GM10248 (cell line): ENCODE measurements at regions not wholly inside any gene's neighbourhood (a gene's known extent, or its start where the extent isn't known, plus 50 kb on each side); places are given as distances from the start of the nearest gene placed in this dataset.

ENCODE experiments used
- CTCF ChIA-PET: fragments of 300-600 bp; sonication (Branson Sonifier 250); formaldehyde crosslinking; extraction: SDS; loops from one replicate; lab custom pipeline; 2021; ENCODE audit warnings: antibody characterized with exemption; lab: Yijun Ruan, JAX
- POLR2A ChIA-PET: fragments of 350-650 bp; sonication (Branson Sonifier 250); formaldehyde crosslinking; extraction: SDS; loops from one replicate; lab custom pipeline; 2020; ENCODE audit warnings: antibody characterized with exemption; lab: Yijun Ruan, JAX
- DNase-seq: peaks from one replicate; pipeline ENCODE4 v3.0.0; 2012; ENCODE audit errors: extremely low spot score
- CTCF ChIP-seq: IDR thresholded peaks from 2 replicates; pipeline ENCODE4 v1.5.1; 2012; ENCODE audit warnings: mild to moderate bottlenecking, low read depth; ENCODE audit errors: extremely low read depth, missing control alignments, control extremely low read depth

DNA sequence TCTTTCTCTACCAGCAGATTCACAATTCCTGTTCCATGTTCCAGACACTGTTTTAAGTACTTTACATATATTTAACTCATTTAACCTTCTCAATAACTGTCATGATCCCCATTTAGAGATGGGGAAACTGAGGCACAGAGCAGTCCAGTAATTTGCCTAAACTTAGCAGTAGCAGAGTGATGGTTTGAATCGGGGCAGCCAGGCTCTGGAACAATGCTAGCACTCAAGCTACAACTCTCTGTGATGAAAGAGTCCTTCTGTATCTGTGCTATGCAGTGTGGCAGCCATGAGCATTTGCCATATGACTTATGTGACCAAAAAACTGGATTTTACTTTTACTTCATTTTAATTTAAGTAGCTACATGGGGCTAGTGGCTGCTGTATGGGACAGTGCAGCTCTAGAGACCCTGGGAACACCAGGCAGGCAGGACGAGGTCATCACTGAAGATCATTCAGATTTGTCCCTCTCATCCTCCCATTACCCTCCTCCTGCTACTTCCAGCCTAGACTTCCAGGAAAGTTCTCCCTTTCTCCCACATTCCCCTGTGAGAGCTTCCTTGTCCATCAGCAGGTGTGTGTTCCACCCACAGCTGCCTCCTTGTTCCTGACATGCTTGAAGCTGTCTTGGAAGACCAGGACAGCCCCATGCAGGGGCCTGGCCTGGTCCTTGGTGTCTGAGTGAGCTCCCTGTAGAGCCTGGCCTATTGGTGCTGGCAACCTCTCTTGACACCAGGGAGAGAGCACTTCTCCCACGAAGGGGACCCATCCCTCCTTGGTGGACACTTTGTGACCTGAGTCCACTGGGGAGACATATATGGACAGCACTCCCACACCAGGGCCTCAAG lies 157.0 kb downstream of the MRPL14 start:
- no peak for DNase-seq
- no peak for TF ChIP-seq CTCF
- ChIA-PET POLR2A (no interaction called here), CTCF (interaction anchor here (1.2 to 2.3 kb wide), 3 partner anchors 14 to 31 kb away, joined by 3 to 5 read pairs (median 3); no protein-coding TSS in a partner anchor)

DNA sequence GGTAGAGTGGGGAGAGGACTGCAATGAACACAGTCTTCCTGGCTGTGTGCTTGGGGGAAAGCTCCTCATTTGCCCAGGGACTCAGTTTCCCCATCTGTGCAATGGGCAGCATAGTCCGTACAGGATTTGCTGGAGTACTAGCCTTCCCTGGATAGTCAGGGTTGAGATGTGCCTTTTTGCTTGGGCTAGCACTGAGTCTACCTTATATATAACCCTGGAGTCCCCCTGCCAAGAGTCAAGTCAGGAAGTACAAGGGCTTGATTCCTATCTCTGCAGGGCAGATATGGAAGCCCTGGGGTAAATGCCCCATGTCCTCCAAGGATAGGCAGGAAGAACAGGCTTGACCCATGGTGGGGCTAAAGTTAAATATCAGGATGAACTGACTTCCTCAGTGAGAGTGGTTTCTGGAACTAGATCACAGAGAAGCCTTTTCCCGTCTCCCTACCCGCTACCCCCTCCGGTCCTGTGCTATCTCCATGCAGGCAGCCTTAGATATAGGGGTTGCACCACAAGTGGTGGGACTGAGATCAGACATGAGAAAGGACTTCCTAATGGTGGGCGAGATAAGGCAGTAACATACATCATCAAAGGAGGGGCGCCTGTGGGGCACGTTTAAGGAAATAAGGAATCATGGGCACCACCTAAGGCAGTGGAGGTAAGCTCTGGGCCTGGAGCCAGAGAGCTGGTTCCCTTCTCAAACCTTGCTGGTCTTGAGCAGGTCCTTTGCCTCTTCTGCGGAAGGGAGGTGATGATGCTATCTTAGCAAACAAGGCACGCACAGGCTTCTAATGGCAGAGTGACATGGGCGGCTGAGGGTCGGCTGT lies 157.9 kb downstream of the MRPL14 start:
- no peak for DNase-seq
- ChIA-PET POLR2A (no interaction called here), CTCF (interaction anchor here (1.2 to 2.6 kb wide), 4 partner anchors 12 to 32 kb away, joined by 3 to 9 read pairs (median 4); no protein-coding TSS in a partner anchor)
- TF ChIP-seq CTCF: no peak

DNA sequence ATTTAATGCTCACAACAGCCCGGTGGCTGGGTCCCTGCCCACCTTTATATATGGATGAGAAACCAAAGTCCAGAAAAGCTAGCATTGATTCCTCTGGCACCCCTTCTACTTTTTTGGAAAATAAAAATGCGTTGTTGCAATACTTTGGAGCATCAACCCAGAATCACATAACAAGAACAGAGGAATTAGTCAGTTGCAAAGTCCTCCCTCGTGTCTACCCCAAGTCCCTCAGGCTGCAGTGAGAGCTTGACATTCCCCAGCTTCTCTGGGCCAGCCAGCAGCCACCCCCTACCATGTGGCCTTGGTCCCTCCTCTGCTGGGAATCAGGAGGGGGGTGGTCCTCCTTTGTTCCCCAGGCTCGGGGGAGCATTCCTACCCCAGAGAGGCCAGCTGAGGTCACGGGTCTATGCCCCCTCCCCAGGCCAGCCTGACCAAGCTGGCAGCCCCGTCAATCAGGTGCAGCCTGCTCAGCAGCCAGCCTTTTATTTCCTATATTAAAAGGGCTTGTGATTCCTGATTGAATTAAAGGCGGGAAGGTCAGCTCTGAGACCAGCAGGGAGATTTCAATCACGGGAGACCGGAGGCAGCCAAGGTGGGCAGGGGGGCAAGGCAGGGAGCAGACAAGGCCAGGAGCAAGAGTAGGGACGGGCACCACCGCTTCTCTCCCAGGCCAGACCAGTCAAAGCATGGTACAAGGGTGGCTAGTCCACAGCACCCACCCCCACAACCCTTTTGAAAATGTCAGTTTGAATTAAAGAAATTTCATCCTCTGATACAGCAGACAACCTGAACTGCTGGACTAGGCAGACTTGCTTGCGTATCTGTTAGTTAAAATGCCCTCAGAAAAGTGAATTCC lies 158.9 kb downstream of the MRPL14 start:
- CTCF ChIA-PET: interaction anchor here (1.2 to 2.6 kb wide), 4 partner anchors 13 to 111 kb away, joined by 3 to 9 read pairs (median 5); no protein-coding TSS in a partner anchor
- no peak for DNase-seq
- no peak for TF ChIP-seq CTCF
- POLR2A ChIA-PET: no interaction called here

- DNase-seq: no peak
- ChIA-PET POLR2A (no interaction called here), CTCF (interaction anchor here (1.0 to 2.6 kb wide), 4 partner anchors 9 to 111 kb away, joined by 3 to 9 read pairs (median 4); no protein-coding TSS in a partner anchor)
- no peak for TF ChIP-seq CTCF
Observed at GRCh38 chr6:43967719-43968091, 159.5 kb downstream of the MRPL14 start.

GRCh38 chr6:43966853-43967718 lies 160.2 kb downstream of the MRPL14 start:
- CTCF ChIA-PET: interaction anchor here (0.7 to 2.6 kb wide), 5 partner anchors 9 to 197 kb away, joined by 3 to 9 read pairs (median 4); partner anchors contain the start of gene VEGFA
- POLR2A ChIA-PET: no interaction called here
- no peak for DNase-seq
- TF ChIP-seq CTCF: no peak
